ENCODE measurements at regions not wholly inside any gene's neighbourhood (a gene's known extent, or its start where the extent isn't known, plus 50 kb on each side); places are given as distances from the start of the nearest gene placed in this dataset.

GRCh38 chr3:72238010-72238691 lies 453.2 kb upstream of the PROK2 start:
- peaks cover 19% of the 10 kb centered on the region for H3K27me3 Mint-ChIP-seq (ENCODE audit: low read depth)
- H3K36me3 Mint-ChIP-seq = no peaks in the 10 kb centered on the region
- no peaks in the 10 kb centered on the region for H3K9me3 Mint-ChIP-seq
- no peak for TF ChIP-seq CTCF (IDR thresholded peaks at IDR 0.05; ENCODE audit: unreplicated experiment)
- peak overlapping the region; percentile 30 for H3K27ac Mint-ChIP-seq
- no peak for DNase-seq (ENCODE audit: low spot score in 2 of 2, unreplicated experiment in 2 of 2)
- no peak overlapping the region for H3K4me3 Mint-ChIP-seq
- H3K4me1 Mint-ChIP-seq = peaks cover 10% of the 10 kb centered on the region

- H3K36me3 Mint-ChIP-seq = no peaks in the 10 kb centered on the region
- H3K4me1 Mint-ChIP-seq = peaks cover 10% of the 10 kb centered on the region
- H3K4me3 Mint-ChIP-seq = no peak overlapping the region
- H3K27ac Mint-ChIP-seq = no peak overlapping the region
- peaks cover 19% of the 10 kb centered on the region for H3K27me3 Mint-ChIP-seq (ENCODE audit: low read depth)
- H3K9me3 Mint-ChIP-seq = no peaks in the 10 kb centered on the region
- DNase-seq (ENCODE audit: low spot score in 2 of 2, unreplicated experiment in 2 of 2) = no peak
- TF ChIP-seq CTCF (IDR thresholded peaks at IDR 0.05; ENCODE audit: unreplicated experiment) = no peak
Observed at GRCh38 chr3:72237679-72238009, 452.7 kb upstream of the PROK2 start.

GRCh38 chr3:72234391-72234790 lies 449.4 kb upstream of the PROK2 start:
- H3K36me3 Mint-ChIP-seq = no peaks in the 10 kb centered on the region
- H3K27me3 Mint-ChIP-seq (ENCODE audit: low read depth) = peaks cover 34% of the 10 kb centered on the region
- H3K4me1 Mint-ChIP-seq = peaks cover 10% of the 10 kb centered on the region
- DNase-seq (ENCODE audit: low spot score in 2 of 2, unreplicated experiment in 2 of 2) = no peak
- H3K27ac Mint-ChIP-seq = no peak overlapping the region
- no peak overlapping the region for H3K4me3 Mint-ChIP-seq
- no peak for TF ChIP-seq CTCF (IDR thresholded peaks at IDR 0.05; ENCODE audit: unreplicated experiment)
- H3K9me3 Mint-ChIP-seq = no peaks in the 10 kb centered on the region

GRCh38 chr3:72233571-72233970 lies 448.6 kb upstream of the PROK2 start:
- H3K36me3 Mint-ChIP-seq = no peaks in the 10 kb centered on the region
- DNase-seq (ENCODE audit: low spot score in 2 of 2, unreplicated experiment in 2 of 2) = no peak
- H3K4me1 Mint-ChIP-seq = peaks cover 8% of the 10 kb centered on the region
- no peak for TF ChIP-seq CTCF (IDR thresholded peaks at IDR 0.05; ENCODE audit: unreplicated experiment)
- peaks cover under 1% of the 10 kb centered on the region for H3K9me3 Mint-ChIP-seq
- no peak overlapping the region for H3K4me3 Mint-ChIP-seq
- H3K27ac Mint-ChIP-seq = no peak overlapping the region
- peaks cover 35% of the 10 kb centered on the region for H3K27me3 Mint-ChIP-seq (ENCODE audit: low read depth)

GRCh38 chr3:72232777-72233176 lies 447.8 kb upstream of the PROK2 start:
- H3K4me1 Mint-ChIP-seq = peaks cover 1% of the 10 kb centered on the region
- peaks cover 3% of the 10 kb centered on the region for H3K9me3 Mint-ChIP-seq
- H3K36me3 Mint-ChIP-seq = no peaks in the 10 kb centered on the region
- DNase-seq (ENCODE audit: low spot score in 2 of 2, unreplicated experiment in 2 of 2) = no peak
- no peak overlapping the region for H3K27ac Mint-ChIP-seq
- peaks cover 39% of the 10 kb centered on the region for H3K27me3 Mint-ChIP-seq (ENCODE audit: low read depth)
- H3K4me3 Mint-ChIP-seq = no peak overlapping the region
- no peak for TF ChIP-seq CTCF (IDR thresholded peaks at IDR 0.05; ENCODE audit: unreplicated experiment)

- H3K4me3 Mint-ChIP-seq = no peak overlapping the region
- H3K9me3 Mint-ChIP-seq = peaks cover 3% of the 10 kb centered on the region
- no peaks in the 10 kb centered on the region for H3K36me3 Mint-ChIP-seq
- no peak overlapping the region for H3K27ac Mint-ChIP-seq
- no peak for DNase-seq (ENCODE audit: low spot score in 2 of 2, unreplicated experiment in 2 of 2)
- TF ChIP-seq CTCF (IDR thresholded peaks at IDR 0.05; ENCODE audit: unreplicated experiment) = no peak
- H3K4me1 Mint-ChIP-seq = no peaks in the 10 kb centered on the region
- peaks cover 40% of the 10 kb centered on the region for H3K27me3 Mint-ChIP-seq (ENCODE audit: low read depth)
Observed at GRCh38 chr3:72232331-72232730, 447.4 kb upstream of the PROK2 start.
